Smooth muscle cell (in vitro differentiated cells): ENCODE measurements at regions not wholly inside any gene's neighbourhood (a gene's known extent, or its start where the extent isn't known, plus 50 kb on each side); places are given as distances from the start of the nearest gene placed in this dataset.

Experiments used
- DNase-seq: peaks from one replicate; lab custom pipeline; 2025; ENCODE audit not compliant: unreplicated experiment; lab: John Stamatoyannopoulos, UW
- H2AFZ ChIP-seq: fragments of 200-600 bp; sonication (generic); 2 replicates; pipeline ENCODE4 v1.6.0; 2016; ENCODE audit warnings: antibody characterized with exemption, low read depth, mild to moderate bottlenecking
- H3F3A ChIP-seq: fragments of 200-600 bp; sonication (generic); 2 replicates; pipeline ENCODE4 v1.6.0; 2017; ENCODE audit warnings: antibody characterized with exemption, low read depth
- H3K27ac ChIP-seq: fragments of 200-600 bp; sonication (generic); 2 replicates; pipeline ENCODE4 v1.5.1; 2016; ENCODE audit warnings: low read depth, mild to moderate bottlenecking
- H3K27me3 ChIP-seq: fragments of 200-600 bp; sonication (generic); 2 replicates; pipeline ENCODE4 v1.6.1; 2016; ENCODE audit warnings: low read depth, mild to moderate bottlenecking
- H3K36me3 ChIP-seq: fragments of 200-600 bp; sonication (generic); 2 replicates; pipeline ENCODE4 v1.5.1; 2016; ENCODE audit warnings: low read depth
- H3K4me1 ChIP-seq: fragments of 200-600 bp; sonication (generic); 2 replicates; pipeline ENCODE4 v1.5.1; 2016; ENCODE audit warnings: low read depth
- H3K4me2 ChIP-seq: fragments of 200-600 bp; sonication (generic); 2 replicates; pipeline ENCODE4 v1.6.0; 2016; ENCODE audit warnings: mild to moderate bottlenecking
- H3K4me3 ChIP-seq: fragments of 200-600 bp; sonication (generic); 2 replicates; pipeline ENCODE4 v1.5.1; 2016; ENCODE audit warnings: mild to moderate bottlenecking
- H3K79me2 ChIP-seq: fragments of 200-600 bp; sonication (generic); 2 replicates; pipeline ENCODE4 v1.6.0; 2016; ENCODE audit warnings: low read depth, mild to moderate bottlenecking
- H3K9ac ChIP-seq: fragments of 200-600 bp; sonication (generic); 2 replicates; pipeline ENCODE4 v1.6.0; 2016; ENCODE audit warnings: low read depth
- H3K9me3 ChIP-seq: fragments of 200-600 bp; sonication (generic); replicated peaks from 2 replicates; pipeline ENCODE4 v1.5.1; 2016; ENCODE audit warnings: low read depth
- H4K20me1 ChIP-seq: fragments of 200-600 bp; sonication (generic); 2 replicates; pipeline ENCODE4 v1.6.0; 2016; ENCODE audit warnings: low read depth
- CTCF ChIP-seq: fragments of 200-600 bp; sonication (generic); IDR thresholded peaks from 2 replicates; pipeline ENCODE4 v1.5.1; 2017; ENCODE audit warnings: borderline replicate concordance, mild to moderate bottlenecking, antibody characterized with exemption; ENCODE audit not compliant: insufficient read depth, poor library complexity, severe bottlenecking
- WGBS: methylation state at CpG from one replicate; pipeline ENCODE4 v1.1.7; 2016; ENCODE audit warnings: low lambda C conversion rate; 5-methylcytosine and 5-hydroxymethylcytosine counted together

DNA sequence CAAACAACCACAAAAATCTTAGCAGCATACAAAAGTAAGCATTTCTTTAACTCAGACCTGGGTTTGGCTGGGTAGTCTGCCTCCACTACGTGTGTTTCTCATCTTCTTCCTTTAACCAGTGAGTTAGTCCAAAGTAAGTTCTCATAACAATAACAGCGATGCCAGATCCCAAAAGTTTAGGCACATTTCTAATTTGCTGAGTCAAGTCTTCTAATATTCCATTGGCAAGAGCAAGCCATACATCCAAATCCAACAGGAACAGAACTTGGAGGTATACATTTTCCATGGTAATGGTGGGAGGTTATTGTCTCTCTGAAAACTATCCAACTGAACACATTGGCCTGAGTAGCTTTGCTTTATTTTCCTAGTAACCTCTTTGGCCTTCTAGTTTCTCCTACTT lies 115.7 kb upstream of the CNTNAP2 start:
- no peaks in the 10 kb centered on the region for H3K79me2 ChIP-seq
- no peak overlapping the region for H3K4me3 ChIP-seq
- H2AFZ ChIP-seq = no peak overlapping the region
- H3K4me1 ChIP-seq = no peaks in the 10 kb centered on the region
- H3K9me3 ChIP-seq = no peaks in the 10 kb centered on the region
- no peaks in the 10 kb centered on the region for H3K36me3 ChIP-seq
- no peaks in the 10 kb centered on the region for H3K27me3 ChIP-seq
- whole genome bisulfite sequencing = 93% methylated on average over 2 of the region's 2 CpGs
- no peak for TF ChIP-seq CTCF
- no peak overlapping the region for H3K9ac ChIP-seq
- no peak overlapping the region for H3K27ac ChIP-seq
- DNase-seq = no peak
- no peaks in the 10 kb centered on the region for H3F3A ChIP-seq
- no peak overlapping the region for H3K4me2 ChIP-seq
- no peaks in the 10 kb centered on the region for H4K20me1 ChIP-seq

GRCh38 chr7:145989469-145989868 lies 127.1 kb upstream of the CNTNAP2 start:
- Histone ChIP-seq H3K4me3 (no peak overlapping the region), H3K4me2 (no peak overlapping the region), H3F3A (no peaks in the 10 kb centered on the region), H3K36me3 (no peaks in the 10 kb centered on the region), H3K9ac (no peak overlapping the region), H4K20me1 (no peaks in the 10 kb centered on the region), H3K79me2 (no peaks in the 10 kb centered on the region), H3K4me1 (no peaks in the 10 kb centered on the region), H3K27me3 (no peaks in the 10 kb centered on the region), H2AFZ (no peak overlapping the region), H3K27ac (no peak overlapping the region), H3K9me3 (no peaks in the 10 kb centered on the region)
- WGBS = 85% methylated on average over 4 of the region's 4 CpGs
- DNase-seq = no peak
- TF ChIP-seq CTCF = no peak

DNA sequence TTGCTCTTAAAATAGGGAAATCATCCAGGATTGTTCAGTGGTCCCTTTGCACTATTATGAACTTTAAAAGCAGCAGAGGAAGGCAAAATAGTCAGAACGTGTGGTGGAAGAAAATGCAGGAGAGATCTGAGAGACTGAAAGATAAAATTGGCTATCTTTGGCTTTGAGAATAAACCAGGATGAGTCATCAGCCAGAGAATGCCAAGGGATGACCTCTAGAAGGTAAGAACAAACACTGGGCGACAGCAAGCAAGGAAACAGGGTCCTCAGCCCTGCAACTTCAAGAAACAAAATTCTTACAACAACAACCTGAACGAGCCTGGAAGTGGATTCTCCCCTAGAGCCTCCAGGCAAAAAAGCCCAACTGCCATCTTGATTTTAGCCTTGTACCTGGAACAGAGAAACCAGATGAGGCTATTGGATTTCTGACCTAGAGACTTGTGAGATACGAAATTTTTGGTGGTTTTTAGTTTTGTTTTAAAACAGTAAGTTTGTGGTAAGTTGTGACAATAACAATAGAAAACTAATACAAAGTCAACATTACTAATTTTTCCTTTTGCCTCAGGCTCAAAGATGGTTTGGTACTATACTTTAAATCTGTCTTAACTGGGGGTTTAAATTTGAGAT lies 130.2 kb upstream of the CNTNAP2 start:
- Histone ChIP-seq H3K79me2 (no peaks in the 10 kb centered on the region), H3K27ac (no peak overlapping the region), H3K36me3 (no peaks in the 10 kb centered on the region), H3K9me3 (no peaks in the 10 kb centered on the region), H3K4me3 (no peak overlapping the region), H3F3A (no peaks in the 10 kb centered on the region), H3K4me1 (no peaks in the 10 kb centered on the region), H4K20me1 (no peaks in the 10 kb centered on the region), H2AFZ (no peak overlapping the region), H3K4me2 (no peak overlapping the region), H3K27me3 (no peaks in the 10 kb centered on the region), H3K9ac (no peak overlapping the region)
- DNase-seq = no peak
- no peak for TF ChIP-seq CTCF
- WGBS = 41% methylated on average over 4 of the region's 4 CpGs

DNA sequence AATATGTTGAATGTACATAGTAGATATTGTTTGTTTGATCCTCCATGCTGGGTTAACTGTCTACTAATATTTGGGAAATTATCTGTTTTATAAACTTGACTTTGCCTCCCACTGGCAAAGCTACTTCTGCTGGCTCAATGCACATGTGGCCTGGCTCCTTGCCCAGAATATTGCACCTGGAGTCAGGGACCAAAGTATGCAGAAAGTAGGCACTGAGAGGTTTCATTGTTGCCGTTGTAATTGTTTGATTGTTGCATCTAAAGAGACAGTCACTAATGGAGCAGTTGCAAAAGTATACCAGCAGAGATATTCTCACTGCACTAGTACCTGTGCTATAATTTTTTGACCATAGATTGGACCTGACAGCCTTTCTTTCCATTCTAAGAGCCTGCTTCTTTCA lies 137.8 kb upstream of the CNTNAP2 start:
- H3K27ac ChIP-seq = no peak overlapping the region
- no peaks in the 10 kb centered on the region for H3K36me3 ChIP-seq
- H2AFZ ChIP-seq = no peak overlapping the region
- H3K4me1 ChIP-seq = no peaks in the 10 kb centered on the region
- H3K4me3 ChIP-seq = no peak overlapping the region
- TF ChIP-seq CTCF = no peak
- H3K9me3 ChIP-seq = no peaks in the 10 kb centered on the region
- H3K27me3 ChIP-seq = no peaks in the 10 kb centered on the region
- H3K4me2 ChIP-seq = no peak overlapping the region
- no peak for DNase-seq
- no peaks in the 10 kb centered on the region for H4K20me1 ChIP-seq
- 91% methylated on average over 1 of the region's 1 CpG for WGBS
- H3K9ac ChIP-seq = no peak overlapping the region
- H3F3A ChIP-seq = no peaks in the 10 kb centered on the region
- no peaks in the 10 kb centered on the region for H3K79me2 ChIP-seq
